ENCODE measurements at regions not wholly inside any gene's neighbourhood (a gene's known extent, or its start where the extent isn't known, plus 50 kb on each side); places are given as distances from the start of the nearest gene placed in this dataset. TPM values are rescaled to one million over a fixed set of nuclear protein-coding genes. Genes with fewer than 3 reads are reported as not detected.
"Not testable (repeated sequence)": the region's sequence is repeated elsewhere in the genome, so short reads cannot be mapped to it uniquely, and the experiment has no call there.

- Histone ChIP-seq H3K9me3 (no peaks in the 10 kb centered on the region), H3K4me1 (no peaks in the 10 kb centered on the region), H3K27me3 (no peaks in the 10 kb centered on the region), H3K27ac (no peak overlapping the region), H3K4me3 (no peak overlapping the region), H3K36me3 (no peaks in the 10 kb centered on the region)
- WGBS, 2 donors, result 53 to 71% methylated on average over 4 of the region's 4 CpGs
- no peak for DNase-seq (ENCODE audit: low spot score in 2 of 2)
- TF ChIP-seq CTCF (IDR thresholded peaks at IDR 0.05), result no peak
- no peak for TF ChIP-seq EP300 (IDR thresholded peaks at IDR 0.05)
- no peak for TF ChIP-seq POLR2A (IDR thresholded peaks at IDR 0.05)
Measured at GRCh38 chrX:87160435-87161010, 357.1 kb upstream of the KLHL4 start.

- no peaks in the 10 kb centered on the region for H3K4me1 ChIP-seq
- H3K27ac ChIP-seq, result no peak overlapping the region
- no peak for TF ChIP-seq CTCF (IDR thresholded peaks at IDR 0.05)
- TF ChIP-seq POLR2A (IDR thresholded peaks at IDR 0.05), result no peak
- no peak for TF ChIP-seq EP300 (IDR thresholded peaks at IDR 0.05)
- no peak for DNase-seq (ENCODE audit: low spot score in 2 of 2)
- no peaks in the 10 kb centered on the region for H3K9me3 ChIP-seq
- no peak overlapping the region for H3K4me3 ChIP-seq
- no peaks in the 10 kb centered on the region for H3K36me3 ChIP-seq
- H3K27me3 ChIP-seq, result no peaks in the 10 kb centered on the region
Measured at GRCh38 chrX:87167841-87168240, 349.8 kb upstream of the KLHL4 start.

GRCh38 chrX:87178009-87178408 is 339.6 kb upstream of the KLHL4 start:
- H3K27ac ChIP-seq; H3K4me3 ChIP-seq; H3K36me3 ChIP-seq; H3K27me3 ChIP-seq; H3K9me3 ChIP-seq; H3K4me1 ChIP-seq; DNase-seq (ENCODE audit: low spot score in 2 of 2): not testable (repeated sequence)

Small RNAs in the stretch of these regions (small RNA-seq; reads per million reads assigned to genes)
- not detected for gene RF00279
- not detected for gene Z82210.1
